ENCODE measurements at regions not wholly inside any gene's neighbourhood (a gene's known extent, or its start where the extent isn't known, plus 50 kb on each side); places are given as distances from the start of the nearest gene placed in this dataset.

DNA sequence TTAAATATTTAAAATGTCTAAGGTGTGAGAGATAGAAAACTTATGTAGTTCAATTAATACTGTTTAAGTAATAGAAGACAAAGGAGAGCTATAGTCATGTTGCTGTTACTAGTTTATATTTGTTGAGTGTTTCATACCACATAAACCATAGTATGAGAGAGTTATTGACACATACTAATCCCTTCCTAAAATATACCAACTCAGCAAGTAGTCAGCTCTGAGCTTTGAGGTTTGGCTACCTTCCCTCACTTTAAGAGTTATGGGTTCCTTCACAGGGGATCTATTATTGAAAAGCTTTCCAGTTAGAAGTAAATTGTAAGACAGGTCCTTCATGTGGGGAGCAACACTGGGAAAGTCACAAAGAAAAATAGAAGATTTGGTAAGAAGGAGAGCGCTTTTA is 701.6 kb upstream of the ZEB2 start:
- TF ChIP-seq, protein P1, sequence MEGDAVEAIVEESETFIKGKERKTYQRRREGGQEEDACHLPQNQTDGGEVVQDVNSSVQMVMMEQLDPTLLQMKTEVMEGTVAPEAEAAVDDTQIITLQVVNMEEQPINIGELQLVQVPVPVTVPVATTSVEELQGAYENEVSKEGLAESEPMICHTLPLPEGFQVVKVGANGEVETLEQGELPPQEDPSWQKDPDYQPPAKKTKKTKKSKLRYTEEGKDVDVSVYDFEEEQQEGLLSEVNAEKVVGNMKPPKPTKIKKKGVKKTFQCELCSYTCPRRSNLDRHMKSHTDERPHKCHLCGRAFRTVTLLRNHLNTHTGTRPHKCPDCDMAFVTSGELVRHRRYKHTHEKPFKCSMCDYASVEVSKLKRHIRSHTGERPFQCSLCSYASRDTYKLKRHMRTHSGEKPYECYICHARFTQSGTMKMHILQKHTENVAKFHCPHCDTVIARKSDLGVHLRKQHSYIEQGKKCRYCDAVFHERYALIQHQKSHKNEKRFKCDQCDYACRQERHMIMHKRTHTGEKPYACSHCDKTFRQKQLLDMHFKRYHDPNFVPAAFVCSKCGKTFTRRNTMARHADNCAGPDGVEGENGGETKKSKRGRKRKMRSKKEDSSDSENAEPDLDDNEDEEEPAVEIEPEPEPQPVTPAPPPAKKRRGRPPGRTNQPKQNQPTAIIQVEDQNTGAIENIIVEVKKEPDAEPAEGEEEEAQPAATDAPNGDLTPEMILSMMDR (IDR thresholded peaks at IDR 0.05; ENCODE audit: insufficient read depth, low read depth, low read length): no peak
- TF ChIP-seq EZH2 (IDR thresholded peaks at IDR 0.05; ENCODE audit: insufficient read depth, low read length): no peak

All from astrocyte (in vitro differentiated cells and primary cell).